DND-41 (cell line): ENCODE measurements at regions not wholly inside any gene's neighbourhood (a gene's known extent, or its start where the extent isn't known, plus 50 kb on each side); places are given as distances from the start of the nearest gene placed in this dataset.

Source experiments
- EZH2 ChIP-seq: IDR thresholded peaks from 3 replicates; pipeline ENCODE4 v1.6.1; 2012; ENCODE audit warnings: borderline replicate concordance, low read depth, mild to moderate bottlenecking, moderate library complexity, low read length, inconsistent platforms; ENCODE audit not compliant: severe bottlenecking
- TF ChIP-seq, protein P1 (sequence below): IDR thresholded peaks from 2 replicates; pipeline ENCODE4 v1.5.1; 2012; ENCODE audit warnings: borderline replicate concordance, low read length, moderate library complexity, mild to moderate bottlenecking; ENCODE audit not compliant: poor library complexity, severe bottlenecking; ENCODE audit errors: extremely low read depth

DNA sequence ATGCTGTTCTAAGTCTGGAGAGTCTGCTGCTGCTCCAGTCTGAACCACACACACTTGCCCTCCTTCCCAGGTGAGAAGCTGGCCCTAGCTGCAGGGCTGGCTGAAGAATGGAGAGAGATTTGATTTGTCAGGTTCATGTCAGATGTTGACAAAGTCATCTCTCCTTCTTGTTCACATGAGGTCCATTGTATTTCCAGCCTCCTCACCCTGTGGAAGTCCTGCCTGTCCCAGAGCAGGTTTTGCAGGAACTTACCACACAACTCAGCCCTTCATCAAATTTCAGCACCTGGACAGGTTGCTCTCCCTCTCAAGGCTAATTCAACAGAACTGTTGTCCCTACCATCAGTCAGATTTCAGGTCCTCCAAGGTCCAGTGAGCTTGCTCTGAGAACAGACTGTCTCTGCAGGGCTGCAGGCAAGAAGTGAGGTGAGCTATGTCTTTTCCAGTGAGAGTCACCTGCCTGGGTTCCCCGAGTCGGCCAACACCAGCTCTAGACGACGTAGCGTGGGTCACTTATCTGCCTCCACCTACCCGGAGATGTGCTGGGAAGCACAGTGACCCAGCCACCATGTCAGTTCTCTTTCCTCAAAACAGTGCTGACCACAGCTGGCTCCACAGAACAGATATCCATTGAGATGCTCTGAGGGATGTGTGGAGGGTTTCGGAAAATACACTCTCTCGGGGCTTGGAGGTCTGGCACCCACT lies 58.0 kb upstream of the CD93 start:
- TF ChIP-seq, protein P1, sequence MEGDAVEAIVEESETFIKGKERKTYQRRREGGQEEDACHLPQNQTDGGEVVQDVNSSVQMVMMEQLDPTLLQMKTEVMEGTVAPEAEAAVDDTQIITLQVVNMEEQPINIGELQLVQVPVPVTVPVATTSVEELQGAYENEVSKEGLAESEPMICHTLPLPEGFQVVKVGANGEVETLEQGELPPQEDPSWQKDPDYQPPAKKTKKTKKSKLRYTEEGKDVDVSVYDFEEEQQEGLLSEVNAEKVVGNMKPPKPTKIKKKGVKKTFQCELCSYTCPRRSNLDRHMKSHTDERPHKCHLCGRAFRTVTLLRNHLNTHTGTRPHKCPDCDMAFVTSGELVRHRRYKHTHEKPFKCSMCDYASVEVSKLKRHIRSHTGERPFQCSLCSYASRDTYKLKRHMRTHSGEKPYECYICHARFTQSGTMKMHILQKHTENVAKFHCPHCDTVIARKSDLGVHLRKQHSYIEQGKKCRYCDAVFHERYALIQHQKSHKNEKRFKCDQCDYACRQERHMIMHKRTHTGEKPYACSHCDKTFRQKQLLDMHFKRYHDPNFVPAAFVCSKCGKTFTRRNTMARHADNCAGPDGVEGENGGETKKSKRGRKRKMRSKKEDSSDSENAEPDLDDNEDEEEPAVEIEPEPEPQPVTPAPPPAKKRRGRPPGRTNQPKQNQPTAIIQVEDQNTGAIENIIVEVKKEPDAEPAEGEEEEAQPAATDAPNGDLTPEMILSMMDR: no peak
- TF ChIP-seq EZH2: no peak
